GM18508 (cell line): ENCODE measurements at regions not wholly inside any gene's neighbourhood (a gene's known extent, or its start where the extent isn't known, plus 50 kb on each side); places are given as distances from the start of the nearest gene placed in this dataset.
"Not testable (repeated sequence)": the region's sequence is repeated elsewhere in the genome, so short reads cannot be mapped to it uniquely, and the experiment has no call there.

ENCODE experiments used
- ATAC-seq: cut with Tn5 transposase; IDR thresholded peaks from one replicate; pipeline ENCODE4 v1.9.1; 2021; ENCODE audit warnings: moderate number of reproducible peaks; ENCODE audit not compliant: insufficient read depth, unreplicated experiment

GRCh38 chrX:40261833-40262156, 164.0 kb upstream of the BCOR start:
- ATAC-seq = no peak

GRCh38 chrX:40260146-40260747, 162.5 kb upstream of the BCOR start:
- ATAC-seq = no peak

GRCh38 chrX:40258909-40259308, 161.2 kb upstream of the BCOR start:
- no peak for ATAC-seq

GRCh38 chrX:40253771-40254170, 156.0 kb upstream of the BCOR start:
- ATAC-seq = no peak

- no peak for ATAC-seq
These were observed 151.8 kb upstream of the BCOR start for GRCh38 chrX:40249582-40249981.

- no peak for ATAC-seq
These were observed 151.1 kb upstream of the BCOR start for GRCh38 chrX:40248822-40249221.

- no peak for ATAC-seq
These were observed 150.3 kb upstream of the BCOR start for GRCh38 chrX:40247848-40248622.

- no peak for ATAC-seq
These were observed 149.6 kb upstream of the BCOR start for GRCh38 chrX:40247382-40247781.

- no peak for ATAC-seq
These were observed 147.8 kb upstream of the BCOR start for GRCh38 chrX:40245488-40246071.

- ATAC-seq = no peak
These were observed 147.2 kb upstream of the BCOR start for GRCh38 chrX:40244980-40245379.

GRCh38 chrX:40243755-40244515, 146.2 kb upstream of the BCOR start:
- ATAC-seq = no peak

- ATAC-seq = no peak
These were observed 143.1 kb upstream of the BCOR start for GRCh38 chrX:40240844-40241243.

GRCh38 chrX:40237731-40238178, 140.0 kb upstream of the BCOR start:
- ATAC-seq = no peak

GRCh38 chrX:40230646-40231045, 132.9 kb upstream of the BCOR start:
- ATAC-seq = no peak

GRCh38 chrX:40227125-40227524, 129.4 kb upstream of the BCOR start:
- ATAC-seq = no peak

GRCh38 chrX:40224658-40225057, 126.9 kb upstream of the BCOR start:
- ATAC-seq = no peak

- not testable (repeated sequence) for ATAC-seq
These were observed 124.9 kb upstream of the BCOR start for GRCh38 chrX:40222612-40223011.

- no peak for ATAC-seq
These were observed 115.3 kb upstream of the BCOR start for GRCh38 chrX:40213092-40213491.

- no peak for ATAC-seq
These were observed 112.3 kb upstream of the BCOR start for GRCh38 chrX:40209951-40210617.

GRCh38 chrX:40207626-40208025, 109.9 kb upstream of the BCOR start:
- no peak for ATAC-seq

- no peak for ATAC-seq
These were observed 107.7 kb upstream of the BCOR start for GRCh38 chrX:40205471-40205870.
